Fibroblast of lung (primary cell): ENCODE measurements at regions not wholly inside any gene's neighbourhood (a gene's known extent, or its start where the extent isn't known, plus 50 kb on each side); places are given as distances from the start of the nearest gene placed in this dataset.

Source experiments
- DNase-seq, 2 donors: peaks; one replicate each; pipeline versions ENCODE4 v3.0.0 to v3.0.0-alpha.2; 2010; ENCODE audit warnings: low read depth in 2 of 2
- H2AFZ ChIP-seq: 2 replicates; pipeline ENCODE4 v1.5.1; 2012; ENCODE audit warnings: low read length, control low read depth, inconsistent platforms
- H3K27ac ChIP-seq: 2 replicates; pipeline ENCODE4 v1.5.1; 2011; ENCODE audit warnings: low read length, control low read depth; ENCODE audit not compliant: insufficient read depth
- H3K27me3 ChIP-seq: 2 replicates; pipeline ENCODE4 v1.5.1; 2011; ENCODE audit warnings: mild to moderate bottlenecking, low read length; ENCODE audit not compliant: control insufficient read depth, insufficient read depth
- H3K36me3 ChIP-seq: 2 replicates; pipeline ENCODE4 v1.5.1; 2011; ENCODE audit warnings: low read length; ENCODE audit not compliant: control insufficient read depth, insufficient read depth
- H3K4me1 ChIP-seq: 2 replicates; pipeline ENCODE4 v1.5.1; 2011; ENCODE audit warnings: low read length; ENCODE audit not compliant: control insufficient read depth, insufficient read depth; ENCODE audit errors: extremely low read depth
- H3K4me2 ChIP-seq: 2 replicates; pipeline ENCODE4 v1.5.1; 2011; ENCODE audit warnings: low read length, control low read depth; ENCODE audit not compliant: insufficient read depth; ENCODE audit errors: extremely low read depth
- H3K4me3 ChIP-seq, 4 experiments: fragments of 200-600 bp in 1 of 4; sonication (generic) in 1 of 4; replicated peaks in 1 of 4; 2 replicates each; pipeline ENCODE4 v1.5.1; 2011 to 2016; ENCODE audit warnings: low read length in 4 of 4, low read depth in 3 of 4, mild to moderate bottlenecking in 3 of 4, control low read depth in 2 of 4, inconsistent platforms in 1 of 4, mixed read lengths in 1 of 4; ENCODE audit not compliant: insufficient read depth in 1 of 4; ENCODE audit errors: control extremely low read depth in 1 of 4
- H3K79me2 ChIP-seq: 2 replicates; pipeline ENCODE4 v1.5.1; 2012; ENCODE audit warnings: mild to moderate bottlenecking, low read length, inconsistent platforms; ENCODE audit not compliant: control insufficient read depth, insufficient read depth
- H3K9ac ChIP-seq: 2 replicates; pipeline ENCODE4 v1.5.1; 2011; ENCODE audit warnings: mild to moderate bottlenecking, low read length, control low read depth; ENCODE audit not compliant: insufficient read depth
- H3K9me3 ChIP-seq: 2 replicates; pipeline ENCODE4 v1.5.1; 2012; ENCODE audit warnings: low read depth, low read length; ENCODE audit not compliant: control insufficient read depth, insufficient read depth
- H4K20me1 ChIP-seq: 2 replicates; pipeline ENCODE4 v1.5.1; 2011; ENCODE audit warnings: low read length; ENCODE audit not compliant: control insufficient read depth, insufficient read depth; ENCODE audit errors: extremely low read depth
- CTCF ChIP-seq, 2 donors: IDR thresholded peaks in 1 of 2; conservative IDR thresholded peaks in 1 of 2; 1 replicate in 1 of 2; 2 replicates in 1 of 2; pipeline ENCODE4 v1.5.1; 2011 to 2012; ENCODE audit warnings: low read length in 2 of 2, control low read depth in 1 of 2, inconsistent platforms in 1 of 2, low read depth in 1 of 2, mild to moderate bottlenecking in 1 of 2
- EZH2 ChIP-seq: IDR thresholded peaks from 2 replicates; pipeline ENCODE4 v1.5.1; 2012; ENCODE audit warnings: low read length, control low read depth, mild to moderate bottlenecking; ENCODE audit errors: missing control alignments

GRCh38 chr3:182019926-182020325 lies 308.2 kb downstream of the SOX2 start:
- TF ChIP-seq CTCF (conservative IDR thresholded peaks at IDR 0.05 in 1 of 2, IDR thresholded peaks at IDR 0.05 in 1 of 2; ENCODE audit: low read depth in 1 of 2, low read length in 2 of 2) (no peak), EZH2 (no peak)
- H3K79me2 ChIP-seq: no peaks in the 10 kb centered on the region
- H3K36me3 ChIP-seq: no peaks in the 10 kb centered on the region
- no peaks in the 10 kb centered on the region for H3K4me1 ChIP-seq
- H3K4me2 ChIP-seq: no peak overlapping the region
- H2AFZ ChIP-seq: no peak overlapping the region
- DNase-seq: no peak
- no peak overlapping the region for H3K9ac ChIP-seq
- H3K9me3 ChIP-seq: no peaks in the 10 kb centered on the region
- no peaks in the 10 kb centered on the region for H4K20me1 ChIP-seq
- no peak overlapping the region for H3K4me3 ChIP-seq
- H3K27me3 ChIP-seq: no peaks in the 10 kb centered on the region
- no peak overlapping the region for H3K27ac ChIP-seq

GRCh38 chr3:182023843-182024242 lies 312.1 kb downstream of the SOX2 start:
- Histone ChIP-seq H3K9me3 (no peaks in the 10 kb centered on the region), H3K27me3 (no peaks in the 10 kb centered on the region), H3K4me3 (no peak overlapping the region), H3K27ac (no peak overlapping the region), H3K4me2 (no peak overlapping the region), H3K9ac (no peak overlapping the region), H4K20me1 (no peaks in the 10 kb centered on the region), H3K4me1 (no peaks in the 10 kb centered on the region), H2AFZ (no peak overlapping the region), H3K36me3 (no peaks in the 10 kb centered on the region), H3K79me2 (no peaks in the 10 kb centered on the region)
- DNase-seq: no peak
- TF ChIP-seq EZH2 (no peak), CTCF (conservative IDR thresholded peaks at IDR 0.05 in 1 of 2, IDR thresholded peaks at IDR 0.05 in 1 of 2; ENCODE audit: low read depth in 1 of 2, low read length in 2 of 2) (no peak)

GRCh38 chr3:182027366-182027765 lies 315.6 kb downstream of the SOX2 start:
- Histone ChIP-seq H3K27ac (no peak overlapping the region), H3K4me3 (no peak overlapping the region), H3K79me2 (no peaks in the 10 kb centered on the region), H3K9me3 (no peaks in the 10 kb centered on the region), H3K4me1 (no peaks in the 10 kb centered on the region), H3K36me3 (no peaks in the 10 kb centered on the region), H2AFZ (no peak overlapping the region), H3K27me3 (no peaks in the 10 kb centered on the region), H3K9ac (no peak overlapping the region), H3K4me2 (no peak overlapping the region), H4K20me1 (no peaks in the 10 kb centered on the region)
- TF ChIP-seq EZH2 (no peak), CTCF (conservative IDR thresholded peaks at IDR 0.05 in 1 of 2, IDR thresholded peaks at IDR 0.05 in 1 of 2; ENCODE audit: low read depth in 1 of 2, low read length in 2 of 2) (no peak)
- DNase-seq: peak in 1 of 2 donors; percentile 90
